GM18861 (cell line): ENCODE measurements at regions not wholly inside any gene's neighbourhood (a gene's known extent, or its start where the extent isn't known, plus 50 kb on each side); places are given as distances from the start of the nearest gene placed in this dataset.

Source experiments
- ATAC-seq: cut with Tn5 transposase; IDR thresholded peaks from one replicate; pipeline ENCODE4 v1.9.1; 2021; ENCODE audit not compliant: unreplicated experiment

DNA sequence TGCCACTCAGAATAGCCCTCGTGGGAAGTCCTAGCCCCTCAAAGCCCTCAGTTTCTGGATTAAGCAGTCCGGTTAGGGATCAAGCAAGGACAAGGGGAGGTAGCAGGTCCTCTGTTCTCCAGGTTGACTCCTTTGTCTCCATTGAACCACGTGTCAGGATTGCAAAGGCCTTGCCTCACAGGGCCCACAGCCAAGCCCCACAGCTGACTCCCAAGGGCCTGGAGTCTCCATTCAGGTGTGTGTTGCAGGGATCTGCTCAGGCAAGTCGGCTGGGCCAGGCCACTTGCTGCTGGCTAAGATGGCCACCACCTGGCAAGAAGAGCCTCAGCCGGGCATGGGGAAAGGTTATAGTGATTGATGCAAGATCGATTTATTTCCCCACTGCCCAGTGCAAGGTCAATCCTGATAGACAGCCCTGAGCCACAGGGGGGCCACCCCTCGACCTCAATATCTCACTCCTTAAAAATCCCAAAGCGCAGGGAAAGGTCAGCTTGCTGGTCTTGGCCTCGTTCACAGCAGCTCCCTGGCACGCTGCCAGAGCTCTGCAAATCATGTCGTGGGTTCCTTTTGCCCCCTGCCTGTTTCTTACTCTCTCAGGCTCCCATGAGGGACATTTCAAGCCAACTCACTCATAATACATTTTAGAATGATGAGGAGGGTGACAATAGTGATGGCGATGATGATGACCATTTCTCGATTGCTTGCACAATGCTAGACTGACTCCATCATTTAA, 75.9 kb downstream of the EDN3 start:
- ATAC-seq: no peak

- no peak for ATAC-seq
Measured at GRCh38 chr20:59376998-59377397, 76.6 kb downstream of the EDN3 start.

DNA sequence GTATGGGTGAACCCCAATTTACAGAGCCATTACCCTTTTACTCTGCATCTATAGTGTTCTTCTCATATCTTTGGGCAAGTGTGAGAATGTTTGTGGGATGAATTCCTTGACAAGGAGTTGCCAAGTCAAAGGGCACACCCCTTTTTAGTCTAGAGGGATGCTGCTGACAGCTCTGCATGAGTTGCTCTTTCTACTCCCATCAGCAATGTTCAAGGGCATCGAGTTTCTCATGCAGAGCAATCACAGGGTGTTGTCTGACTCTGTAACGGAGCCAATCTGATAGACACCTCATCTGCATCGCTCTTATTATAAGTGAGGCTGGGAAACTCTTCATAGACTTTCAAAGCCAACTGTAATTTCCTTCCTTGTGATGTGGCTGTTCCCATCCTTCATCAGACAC, 77.4 kb downstream of the EDN3 start:
- no peak for ATAC-seq

DNA sequence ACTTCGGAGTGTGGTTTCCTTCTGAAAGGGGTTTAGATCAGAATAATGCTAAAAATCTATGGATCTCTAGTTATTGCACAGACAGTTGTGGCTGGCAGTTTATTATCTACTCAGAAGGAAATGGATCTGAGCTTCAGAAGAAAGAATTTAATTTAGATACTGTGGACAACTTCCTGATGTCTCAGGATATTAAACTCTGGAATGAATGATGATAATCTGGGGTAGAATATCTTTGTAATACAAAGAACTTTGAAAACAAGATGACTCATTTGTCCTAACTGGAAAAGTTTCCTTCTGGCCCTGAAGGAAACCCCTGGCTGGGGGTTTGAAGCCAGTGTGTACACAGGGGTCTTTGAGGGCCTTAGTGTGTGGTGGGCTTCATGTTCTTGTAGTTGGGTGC, 78.0 kb downstream of the EDN3 start:
- no peak for ATAC-seq

GRCh38 chr20:59378966-59379365, 78.6 kb downstream of the EDN3 start:
- no peak for ATAC-seq

GRCh38 chr20:59381689-59382088, 81.3 kb downstream of the EDN3 start:
- ATAC-seq: no peak

GRCh38 chr20:59382157-59382725, 81.8 kb downstream of the EDN3 start:
- no peak for ATAC-seq

- no peak for ATAC-seq
Measured at GRCh38 chr20:59382907-59383306, 82.5 kb downstream of the EDN3 start.

- no peak for ATAC-seq
Measured at GRCh38 chr20:59385038-59385437, 84.6 kb downstream of the EDN3 start.

DNA sequence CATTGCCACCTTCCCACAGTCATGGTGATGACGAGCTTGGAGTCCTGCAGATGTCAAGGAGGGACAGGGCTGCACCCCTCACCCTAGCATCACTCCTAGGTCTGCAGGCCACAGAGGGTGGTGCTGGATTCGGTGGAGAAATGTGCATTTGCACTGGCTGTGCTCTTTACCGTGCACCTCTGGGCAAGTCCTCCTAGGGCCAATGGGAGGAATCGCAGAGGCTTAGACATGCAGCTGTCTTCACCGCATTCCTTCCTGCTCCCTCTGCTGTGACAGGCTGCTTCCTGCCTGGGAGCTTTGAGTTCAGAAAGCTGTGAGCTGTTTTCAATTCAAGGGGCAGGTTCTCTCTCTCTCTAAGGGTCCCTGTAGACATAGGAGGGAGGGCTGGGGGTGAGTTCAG, 85.1 kb downstream of the EDN3 start:
- ATAC-seq: no peak

- no peak for ATAC-seq
Measured at GRCh38 chr20:59386809-59387208, 86.4 kb downstream of the EDN3 start.

DNA sequence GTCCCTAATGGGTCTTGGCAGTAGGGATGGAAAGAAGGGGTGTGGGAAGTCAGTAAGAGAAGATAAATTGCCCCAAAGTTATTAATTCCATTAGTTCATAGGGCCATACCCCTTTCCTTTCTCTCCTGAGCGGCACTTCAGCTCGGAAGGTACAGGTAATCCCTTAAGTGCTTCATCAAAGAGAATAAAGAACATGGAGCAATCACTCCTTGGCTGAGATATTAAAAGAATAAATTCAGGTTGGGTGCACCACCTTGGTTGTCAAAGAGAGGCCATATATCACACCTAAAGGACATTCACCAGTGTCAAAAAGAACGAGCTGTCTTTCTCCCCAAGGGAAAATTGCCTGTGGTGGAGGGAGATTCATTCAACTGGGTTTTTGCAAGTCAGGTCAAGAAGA, 87.5 kb downstream of the EDN3 start:
- no peak for ATAC-seq

GRCh38 chr20:59388402-59388801, 88.0 kb downstream of the EDN3 start:
- no peak for ATAC-seq

- ATAC-seq: no peak
Measured at GRCh38 chr20:59390437-59390836, 90.0 kb downstream of the EDN3 start.

GRCh38 chr20:59391975-59392374, 91.6 kb downstream of the EDN3 start:
- ATAC-seq: no peak

DNA sequence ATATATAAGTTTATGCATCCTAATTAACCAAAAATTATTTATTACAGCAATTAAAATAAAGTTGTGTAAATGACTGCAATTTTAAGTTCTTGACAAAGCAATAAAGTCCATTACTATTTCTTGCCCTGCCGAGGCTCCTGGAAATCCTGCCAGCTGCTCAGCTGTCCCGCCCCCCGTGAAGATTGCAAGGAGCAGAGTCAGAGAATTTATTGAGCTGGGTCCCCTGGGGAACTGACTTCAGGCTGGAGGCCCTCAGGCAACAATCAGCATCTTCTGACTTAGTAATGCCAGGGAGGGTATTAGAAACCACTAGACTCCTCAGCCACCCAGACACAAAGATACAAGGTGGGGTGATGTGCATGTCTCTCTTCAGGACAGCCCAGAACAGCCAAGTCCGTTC, 92.3 kb downstream of the EDN3 start:
- no peak for ATAC-seq

- no peak for ATAC-seq
Measured at GRCh38 chr20:59393142-59393541, 92.7 kb downstream of the EDN3 start.

GRCh38 chr20:59395729-59396128, 95.3 kb downstream of the EDN3 start:
- no peak for ATAC-seq

GRCh38 chr20:59398537-59399205, 98.3 kb downstream of the EDN3 start:
- ATAC-seq: no peak

GRCh38 chr20:59399426-59400099, 99.2 kb downstream of the EDN3 start:
- no peak for ATAC-seq

- no peak for ATAC-seq
Measured at GRCh38 chr20:59400708-59401107, 100.3 kb downstream of the EDN3 start.

DNA sequence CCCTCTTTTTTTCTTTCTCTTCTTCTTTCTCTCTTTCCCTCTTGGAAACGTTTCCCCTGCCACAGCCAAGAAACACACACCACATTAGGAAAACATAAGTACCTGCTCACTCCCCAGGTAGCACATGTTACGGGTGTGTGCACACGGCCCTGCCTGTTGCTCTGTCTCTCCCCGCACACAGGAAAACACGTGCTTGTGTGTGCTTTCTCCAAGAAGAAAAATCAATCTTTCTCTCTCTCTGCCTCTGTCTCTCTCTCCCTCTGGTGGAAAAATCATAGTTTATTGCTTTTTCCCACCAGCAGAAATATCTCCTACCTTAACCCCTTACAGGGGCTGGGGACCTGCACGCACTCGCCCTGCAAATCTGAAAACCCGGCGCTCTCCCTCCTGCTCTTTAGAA, 102.3 kb downstream of the EDN3 start:
- ATAC-seq: no peak
